ENCODE measurements at regions not wholly inside any gene's neighbourhood (a gene's known extent, or its start where the extent isn't known, plus 50 kb on each side); places are given as distances from the start of the nearest gene placed in this dataset.

- TF ChIP-seq EZH2 (IDR thresholded peaks at IDR 0.05; ENCODE audit: low read depth, unreplicated experiment) (no peak), CTCF (conservative IDR thresholded peaks at IDR 0.05; ENCODE audit: low read depth in 2 of 2) (no peak)
Observed at GRCh38 chr13:46491641-46492040, 61.3 kb upstream of the LRCH1 start.
